NCI-H2081 (cell line): ENCODE measurements at regions not wholly inside any gene's neighbourhood (a gene's known extent, or its start where the extent isn't known, plus 50 kb on each side); places are given as distances from the start of the nearest gene placed in this dataset.
"Not testable (repeated sequence)": the region's sequence is repeated elsewhere in the genome, so short reads cannot be mapped to it uniquely, and the experiment has no call there.

Experiments
- DNase-seq, 2 experiments: peaks; one replicate each; lab custom pipeline; 2025; lab: John Stamatoyannopoulos, UW

- no peak for DNase-seq
These were observed 66.2 kb upstream of the SMAD6 start for GRCh38 chr15:66635817-66636216.

DNA sequence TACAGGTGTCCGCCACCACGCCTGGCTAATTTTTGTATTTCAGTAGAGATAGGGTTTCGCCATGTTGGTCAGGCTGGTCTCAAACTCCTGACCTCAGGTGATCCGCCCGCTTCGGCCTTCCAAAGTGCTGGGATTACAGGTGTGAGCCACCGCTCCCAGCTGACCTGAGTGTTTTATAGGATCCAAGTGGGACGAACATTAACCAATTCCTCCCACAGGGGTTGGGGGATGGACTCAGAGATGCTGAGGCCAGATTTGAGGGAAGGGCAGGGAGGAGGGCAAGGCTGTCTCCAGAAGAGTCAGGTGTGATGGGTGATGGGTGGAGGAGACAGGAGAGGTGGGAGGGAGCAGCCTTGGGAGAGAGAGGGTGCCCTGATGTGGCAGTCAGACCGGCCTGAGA lies 65.0 kb upstream of the SMAD6 start:
- not testable (repeated sequence) for DNase-seq

- no peak for DNase-seq
These were observed 63.7 kb upstream of the SMAD6 start for GRCh38 chr15:66638377-66638776.

DNA sequence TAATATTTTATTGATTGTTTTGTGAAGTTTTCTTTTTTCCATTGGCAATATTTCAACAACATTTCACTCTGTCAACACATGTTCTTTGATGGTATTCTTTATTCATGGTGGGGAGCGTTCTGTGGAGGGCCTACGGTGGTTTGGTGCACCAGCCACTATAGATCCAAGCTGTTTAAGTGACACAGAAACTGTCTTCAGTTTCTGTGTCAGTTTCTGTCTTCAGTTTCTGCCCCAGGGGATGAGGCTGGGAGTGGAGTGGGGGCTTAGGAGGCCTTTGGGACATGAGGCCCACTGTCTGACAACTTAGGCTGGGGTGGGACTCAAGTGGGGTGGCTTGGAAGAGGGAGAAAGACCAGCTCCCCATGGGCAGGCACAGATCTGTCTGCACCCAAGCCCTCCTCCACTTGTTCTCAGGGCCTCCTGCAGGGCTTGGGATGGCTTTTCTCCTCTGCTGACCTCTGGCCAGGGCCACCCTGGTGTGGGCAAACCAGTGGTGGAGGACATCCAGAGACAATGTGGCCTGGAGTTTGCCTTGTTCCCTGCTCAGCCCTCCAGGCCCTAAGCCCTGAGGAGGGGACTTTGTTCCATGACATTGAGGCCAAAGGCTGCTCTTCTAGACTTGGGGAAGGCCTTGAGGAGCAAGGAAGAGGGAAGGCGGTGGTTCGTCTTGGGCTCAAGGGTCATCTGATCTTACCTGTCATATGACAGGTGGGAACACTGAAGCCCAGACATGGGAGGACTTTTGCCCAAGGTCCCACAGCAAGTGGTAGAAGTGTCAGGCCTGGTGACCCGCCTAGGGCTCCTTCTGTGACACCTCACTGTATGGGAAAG lies 60.3 kb upstream of the SMAD6 start:
- DNase-seq: no peak

DNA sequence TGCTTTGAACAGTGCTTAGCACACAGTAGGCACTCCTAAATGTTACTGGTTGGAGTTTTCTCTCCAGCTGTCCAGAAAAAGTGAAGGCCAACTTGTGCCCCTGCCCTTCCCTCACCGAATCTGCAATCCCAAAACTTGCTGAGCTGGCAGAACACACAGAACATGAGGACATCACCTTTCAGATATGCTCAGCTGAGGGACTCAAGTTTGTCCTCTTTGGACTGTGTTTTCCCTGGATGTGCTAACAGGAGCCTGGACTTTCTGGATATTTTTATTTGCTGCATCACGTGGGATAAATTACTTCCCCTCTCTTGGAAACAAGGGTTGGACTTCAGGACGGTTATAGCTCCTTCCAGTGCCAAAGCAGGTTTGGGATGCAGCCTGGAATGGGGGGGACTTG lies 59.5 kb upstream of the SMAD6 start:
- DNase-seq: no peak

GRCh38 chr15:66643033-66643432 lies 59.0 kb upstream of the SMAD6 start:
- no peak for DNase-seq

- DNase-seq: no peak
These were observed 57.8 kb upstream of the SMAD6 start for GRCh38 chr15:66644000-66644787.

- DNase-seq: no peak
These were observed 57.2 kb upstream of the SMAD6 start for GRCh38 chr15:66644869-66645268.

DNA sequence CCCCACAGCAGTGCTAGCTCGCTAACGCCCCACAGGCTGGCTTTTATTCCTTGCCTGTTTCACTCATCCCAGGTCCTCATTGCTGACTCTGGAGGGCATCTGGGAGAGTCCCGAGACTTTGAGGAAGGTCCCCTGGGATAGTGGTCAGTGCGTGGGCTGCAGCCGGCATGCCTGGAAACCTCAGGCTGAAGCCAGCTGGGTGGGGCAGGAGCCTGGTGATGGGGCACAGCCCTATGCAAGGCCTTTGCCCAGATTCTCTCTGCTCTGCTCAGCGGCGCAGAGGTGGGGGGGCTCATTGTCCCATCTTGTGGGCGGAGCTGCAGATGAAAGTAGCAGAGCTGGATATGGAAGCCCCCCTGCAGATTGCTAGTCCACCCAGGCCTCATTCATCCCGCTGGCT lies 55.7 kb upstream of the SMAD6 start:
- no peak for DNase-seq

- DNase-seq: no peak
These were observed 55.2 kb upstream of the SMAD6 start for GRCh38 chr15:66646799-66647198.

GRCh38 chr15:66647358-66647757 lies 54.7 kb upstream of the SMAD6 start:
- DNase-seq: no peak

DNA sequence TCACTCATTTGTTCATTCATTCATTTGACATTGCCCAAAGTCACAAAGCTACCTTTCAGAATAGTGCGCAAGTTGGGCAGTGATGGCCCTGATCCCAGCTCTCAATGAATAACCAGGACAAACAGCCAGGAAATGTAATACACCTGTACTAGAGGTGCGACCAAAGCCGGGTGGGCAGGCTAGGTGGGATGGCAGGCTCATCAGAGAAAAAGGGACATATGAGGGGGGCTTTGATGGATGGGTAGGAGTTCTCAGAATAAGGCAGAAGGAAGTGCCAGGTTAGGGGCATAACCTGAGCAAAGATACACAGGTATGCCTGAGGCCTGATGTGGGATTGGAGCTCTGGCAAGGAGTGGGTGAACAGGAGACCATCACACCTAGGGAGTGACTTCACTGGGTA lies 53.4 kb upstream of the SMAD6 start:
- DNase-seq: no peak

DNA sequence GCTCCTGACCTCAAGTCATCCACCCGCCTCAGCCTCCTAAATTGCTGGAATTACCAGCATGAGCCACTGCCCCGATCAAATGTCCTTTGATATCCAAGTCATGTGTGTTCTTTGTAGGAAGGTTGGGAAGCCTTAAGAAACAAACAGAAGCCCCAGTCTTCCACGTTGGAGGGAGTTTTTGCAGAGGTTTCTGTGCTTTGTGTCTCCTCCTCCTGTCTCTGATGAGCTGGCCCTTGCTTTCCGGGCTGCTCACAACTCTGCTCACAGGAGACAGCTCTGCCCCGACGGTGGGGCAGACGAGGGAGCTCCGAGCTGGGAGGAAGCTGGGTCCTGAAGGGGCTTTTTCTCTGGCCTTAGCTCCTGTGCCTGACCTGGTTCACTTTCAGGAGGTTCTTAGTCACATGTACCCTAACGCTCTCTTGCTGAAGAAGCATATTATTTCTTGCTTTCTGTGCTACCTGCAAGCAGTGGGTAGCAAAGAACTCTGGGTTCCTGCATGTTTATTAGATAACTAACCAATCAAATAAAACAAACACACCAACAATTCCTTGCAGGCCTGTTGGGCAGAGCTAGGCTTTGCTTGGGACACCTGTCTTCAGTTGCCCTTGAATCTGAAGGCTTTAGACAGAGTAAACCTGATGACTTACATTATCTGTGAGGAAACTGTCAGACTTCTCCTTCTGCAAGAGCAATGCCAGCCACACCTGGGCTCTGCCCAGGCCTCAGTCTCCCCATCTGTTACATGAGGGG lies 52.6 kb upstream of the SMAD6 start:
- no peak for DNase-seq

- no peak for DNase-seq
These were observed 51.6 kb upstream of the SMAD6 start for GRCh38 chr15:66650433-66650832.

DNA sequence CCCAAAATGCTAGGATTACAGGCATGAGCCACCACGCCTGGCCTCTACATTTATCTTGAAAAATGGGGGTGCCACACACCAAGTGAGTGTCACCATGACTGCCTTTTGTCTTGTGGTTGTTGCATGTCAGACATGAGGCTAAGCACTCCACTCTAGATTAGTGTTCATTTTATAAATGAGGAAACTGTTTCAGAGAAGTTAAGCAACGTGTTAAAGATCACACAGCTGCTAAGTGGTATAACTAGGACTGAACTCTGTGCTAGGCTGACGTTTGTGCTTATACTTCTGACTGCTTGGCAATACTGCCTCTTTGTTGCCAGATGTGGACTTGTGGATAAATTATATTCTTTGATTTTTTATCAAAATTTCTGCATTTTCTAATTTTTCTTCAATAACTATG lies 50.8 kb upstream of the SMAD6 start:
- no peak for DNase-seq

- DNase-seq: no peak
These were observed 50.0 kb upstream of the SMAD6 start for GRCh38 chr15:66651913-66652642.
